Inflammatory macrophage treated with lipopolysaccharide for 4 hours (primary cell): ENCODE measurements at regions not wholly inside any gene's neighbourhood (a gene's known extent, or its start where the extent isn't known, plus 50 kb on each side); places are given as distances from the start of the nearest gene placed in this dataset.
A peak's percentile ranks its signal among the peaks of the same experiment; 100 is the strongest.

Experiments used
- DNase-seq: peaks from one replicate; pipeline ENCODE4 v3.0.0-alpha.2; 2020

DNA sequence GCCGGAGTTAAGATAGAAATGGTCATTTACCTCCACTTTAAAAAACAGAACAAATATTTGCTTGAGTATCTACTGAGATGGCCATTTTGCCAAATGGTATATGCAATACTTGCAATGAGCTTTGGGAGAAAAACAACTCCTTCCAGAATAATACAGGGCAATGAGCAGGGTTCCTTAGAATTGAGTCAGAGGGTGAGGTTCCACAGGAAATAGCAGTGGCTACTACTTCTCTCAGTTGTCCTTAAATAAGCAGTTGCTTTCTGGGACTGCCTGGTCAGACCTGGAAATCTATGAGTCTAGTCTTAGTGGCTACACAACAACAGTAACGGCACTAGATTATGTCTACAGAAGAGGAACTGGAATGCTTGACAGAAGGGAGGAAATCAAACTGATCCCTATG, 80.9 kb upstream of the CCDC85A start:
- no peak for DNase-seq

DNA sequence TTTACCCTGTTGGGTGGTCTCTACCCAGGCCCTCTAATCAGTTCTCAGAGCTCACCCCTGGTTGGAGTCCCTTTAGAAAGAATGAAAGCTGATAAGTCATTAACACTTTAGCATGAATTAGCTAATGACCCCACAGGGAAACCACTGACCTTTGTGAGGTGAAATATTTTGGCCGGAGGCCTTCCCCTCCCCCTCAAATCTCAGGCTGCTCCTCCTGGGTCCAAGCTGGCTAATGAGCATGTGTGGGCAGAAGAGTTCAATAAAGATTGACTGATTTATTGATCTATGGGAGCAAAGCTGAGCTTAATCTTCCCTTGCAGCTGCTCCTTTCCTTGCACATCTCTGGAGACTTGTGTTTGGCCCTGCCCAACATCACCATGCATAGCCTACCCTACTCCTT, 78.8 kb upstream of the CCDC85A start:
- no peak for DNase-seq

DNA sequence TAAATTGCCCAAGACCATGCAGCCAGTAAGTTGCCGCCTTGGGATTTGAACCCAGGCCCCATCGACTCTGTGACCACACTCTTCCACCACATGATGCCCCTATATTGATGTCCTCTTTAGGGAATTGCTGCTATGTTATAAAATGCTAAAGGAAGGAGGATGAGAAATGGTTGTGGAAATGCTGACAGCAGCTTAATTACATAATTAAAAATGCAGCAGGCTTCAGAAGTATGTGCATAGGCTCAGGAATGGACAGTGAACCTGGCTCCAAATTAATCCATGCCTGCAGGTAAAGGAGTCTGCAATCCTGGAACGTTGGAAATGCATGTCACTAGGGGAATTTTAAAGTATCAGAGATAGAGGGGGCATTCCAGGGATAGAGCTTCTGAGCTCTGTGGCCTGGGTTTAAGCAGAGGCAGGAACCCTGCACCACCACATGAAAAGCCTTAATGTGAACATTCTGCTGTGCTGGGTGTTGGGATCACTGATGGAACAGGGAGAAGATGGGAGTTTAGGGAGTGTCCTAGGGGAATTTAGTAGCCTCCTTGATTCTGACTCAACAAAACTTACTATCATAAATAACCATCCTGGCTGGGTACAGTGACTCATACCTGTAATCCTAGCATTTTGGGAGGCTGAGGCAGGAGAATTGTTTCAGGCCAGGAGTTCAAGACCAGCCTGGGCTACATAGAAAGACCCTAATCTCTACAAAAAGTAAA, 76.1 kb upstream of the CCDC85A start:
- DNase-seq, result no peak

DNA sequence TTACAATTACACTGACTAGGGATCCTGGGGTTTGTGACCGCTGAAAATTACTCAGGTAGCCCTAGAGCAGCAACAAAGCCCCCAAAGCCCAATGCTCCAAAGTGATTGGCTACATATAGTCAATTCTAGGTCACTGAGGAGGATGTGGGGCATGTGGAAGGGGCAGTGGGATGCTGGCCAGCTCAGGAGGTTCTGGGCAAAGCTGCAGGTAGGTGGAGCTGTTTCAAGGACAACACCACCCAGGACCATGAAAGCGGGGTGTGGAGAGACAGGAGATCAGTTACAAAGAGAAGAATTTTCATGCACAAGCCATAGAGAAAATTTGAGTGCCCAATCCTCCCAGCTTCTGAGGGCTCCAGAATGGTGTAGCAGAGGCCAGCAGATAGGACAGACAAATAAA, 75.0 kb upstream of the CCDC85A start:
- DNase-seq, result no peak

DNA sequence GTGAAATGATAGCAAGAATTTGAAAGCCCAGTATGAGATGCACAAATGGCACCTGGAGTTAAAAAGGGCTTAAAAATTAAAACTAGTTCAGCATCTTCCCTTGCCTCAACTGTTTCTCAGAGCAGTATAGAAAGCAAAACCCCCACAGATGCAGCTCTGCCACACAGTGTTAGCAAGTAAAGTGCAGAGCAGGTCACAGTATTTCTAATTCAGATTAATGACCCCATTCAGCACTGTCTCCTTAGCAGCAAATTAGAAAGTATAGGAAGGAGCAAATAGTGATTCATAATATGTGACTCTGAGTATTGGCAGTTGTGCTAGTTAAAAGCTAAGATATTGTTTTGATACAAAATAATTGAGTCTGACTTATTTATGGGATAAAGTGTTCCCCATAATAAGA, 73.8 kb upstream of the CCDC85A start:
- no peak for DNase-seq

DNA sequence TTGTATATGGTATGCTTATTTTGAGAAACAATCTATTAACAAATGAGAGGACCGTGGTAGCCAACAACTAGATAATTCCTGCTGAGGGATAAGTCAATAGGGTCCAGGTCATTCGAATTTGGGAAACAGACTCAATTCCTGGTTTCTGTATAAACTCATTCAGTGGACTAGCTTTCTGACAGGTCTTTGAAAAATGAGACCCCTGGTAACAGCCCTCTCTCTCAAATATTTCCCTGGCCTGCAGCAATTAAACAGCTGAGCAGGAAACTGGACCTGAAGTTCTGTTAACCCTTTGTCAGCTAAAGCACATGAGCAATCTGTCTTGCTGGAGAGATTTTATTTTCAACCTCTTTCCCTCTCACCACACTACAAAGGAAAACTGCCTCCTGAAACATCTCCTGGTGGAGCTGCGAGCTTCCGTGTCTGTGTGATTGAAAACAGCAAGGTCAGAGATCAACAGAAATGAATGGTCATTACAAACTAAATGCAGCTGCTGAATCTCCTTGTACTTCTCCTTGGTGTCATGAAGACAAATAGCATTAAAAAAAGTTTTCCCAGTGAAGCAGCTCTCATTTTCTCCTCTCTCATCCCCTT, 70.3 kb upstream of the CCDC85A start:
- DNase-seq, result no peak

DNA sequence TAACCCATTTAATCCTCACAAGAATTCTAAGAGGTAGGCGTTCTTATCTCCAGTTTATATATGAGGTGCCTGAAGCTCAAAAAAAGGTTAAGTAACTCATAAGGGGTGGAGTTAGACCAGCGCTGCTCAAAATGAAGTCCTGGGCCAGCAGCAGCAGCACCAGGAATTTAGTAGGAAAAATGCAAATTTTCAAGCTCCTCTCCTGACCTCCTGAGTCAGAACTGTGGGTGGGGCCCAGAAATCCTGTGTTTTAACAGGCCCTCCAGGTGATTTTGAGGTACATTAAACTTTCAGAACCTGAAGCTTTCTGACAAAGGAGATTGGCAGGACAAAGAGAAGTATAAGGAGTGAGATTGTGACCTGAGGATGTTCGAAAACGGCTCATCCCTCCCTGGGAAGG, 66.0 kb upstream of the CCDC85A start:
- DNase-seq, result no peak

DNA sequence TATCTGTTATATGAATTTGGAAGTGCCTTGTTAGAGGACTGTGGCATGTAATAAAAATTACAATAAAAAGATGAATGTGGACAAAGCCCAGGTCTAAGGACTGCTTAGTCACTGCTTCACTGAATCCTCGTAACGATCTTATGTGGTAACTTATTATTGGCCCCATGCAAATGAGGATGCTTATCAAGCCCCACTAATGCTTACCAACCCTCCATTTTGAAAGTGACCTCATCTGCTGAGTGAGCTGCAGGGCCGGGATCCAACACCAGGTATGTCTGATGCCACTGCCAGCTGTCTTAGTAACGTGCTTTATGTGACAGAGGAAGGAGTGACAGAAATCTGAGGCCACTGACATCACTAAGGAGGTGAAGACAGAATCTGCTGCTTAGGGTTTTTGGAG, 65.3 kb upstream of the CCDC85A start:
- no peak for DNase-seq

DNA sequence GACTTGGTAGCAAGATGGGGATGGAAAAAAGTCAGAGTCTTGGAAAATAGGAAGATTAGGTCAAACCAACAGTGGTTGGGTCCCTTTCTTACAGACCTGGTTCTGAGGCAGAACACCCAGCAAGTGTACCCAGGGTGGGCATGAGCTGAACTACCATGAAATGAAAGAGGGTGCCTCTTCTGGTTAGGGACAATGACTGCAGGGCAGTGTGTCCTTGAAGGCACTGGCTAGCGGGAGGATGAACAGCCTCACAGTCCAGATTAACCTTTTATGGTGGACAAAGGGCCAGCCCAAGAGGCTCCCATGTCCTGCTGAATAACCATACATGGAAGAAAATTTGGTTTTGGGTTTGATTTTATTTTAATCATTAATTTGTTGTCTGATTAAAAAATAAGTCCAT, 61.8 kb upstream of the CCDC85A start:
- no peak for DNase-seq

DNA sequence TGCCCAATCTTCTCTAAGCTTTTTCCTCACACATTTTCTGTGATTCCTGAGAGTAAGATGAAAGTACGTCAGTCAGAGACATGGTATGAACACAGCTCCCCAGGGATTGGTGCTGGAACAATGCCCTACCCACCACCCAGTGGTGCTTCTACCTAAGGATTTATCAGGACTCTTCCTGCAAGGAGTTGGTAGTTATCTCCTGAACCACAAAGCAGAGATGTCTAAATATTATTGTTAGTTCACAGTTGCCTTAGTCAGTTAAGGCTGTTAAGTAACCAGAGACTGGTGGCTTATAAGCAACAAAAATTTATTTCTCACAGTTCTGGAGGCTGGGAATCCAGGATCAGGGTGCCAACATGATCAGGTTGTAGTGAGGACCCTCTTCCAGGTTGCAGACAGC, 60.3 kb upstream of the CCDC85A start:
- DNase-seq, result no peak

DNA sequence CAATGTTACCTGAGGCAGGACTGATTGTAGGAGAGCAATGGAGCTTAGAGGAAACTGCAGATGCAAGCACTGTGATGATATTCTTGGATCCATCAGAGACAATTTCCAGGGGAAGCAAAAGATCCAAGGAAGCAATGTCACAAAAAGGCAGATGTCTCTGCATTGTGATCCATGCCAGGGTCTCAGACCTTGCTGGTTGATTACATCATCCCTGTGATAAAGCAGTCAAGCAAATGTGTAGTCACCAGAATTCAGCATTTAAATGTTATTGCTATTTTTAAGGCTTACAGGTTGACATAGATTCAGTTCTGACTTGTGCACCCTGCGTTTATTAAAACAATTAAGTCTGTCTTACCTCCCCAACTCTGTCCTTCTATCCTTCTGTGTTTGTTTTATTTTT, 56.8 kb upstream of the CCDC85A start:
- no peak for DNase-seq

DNA sequence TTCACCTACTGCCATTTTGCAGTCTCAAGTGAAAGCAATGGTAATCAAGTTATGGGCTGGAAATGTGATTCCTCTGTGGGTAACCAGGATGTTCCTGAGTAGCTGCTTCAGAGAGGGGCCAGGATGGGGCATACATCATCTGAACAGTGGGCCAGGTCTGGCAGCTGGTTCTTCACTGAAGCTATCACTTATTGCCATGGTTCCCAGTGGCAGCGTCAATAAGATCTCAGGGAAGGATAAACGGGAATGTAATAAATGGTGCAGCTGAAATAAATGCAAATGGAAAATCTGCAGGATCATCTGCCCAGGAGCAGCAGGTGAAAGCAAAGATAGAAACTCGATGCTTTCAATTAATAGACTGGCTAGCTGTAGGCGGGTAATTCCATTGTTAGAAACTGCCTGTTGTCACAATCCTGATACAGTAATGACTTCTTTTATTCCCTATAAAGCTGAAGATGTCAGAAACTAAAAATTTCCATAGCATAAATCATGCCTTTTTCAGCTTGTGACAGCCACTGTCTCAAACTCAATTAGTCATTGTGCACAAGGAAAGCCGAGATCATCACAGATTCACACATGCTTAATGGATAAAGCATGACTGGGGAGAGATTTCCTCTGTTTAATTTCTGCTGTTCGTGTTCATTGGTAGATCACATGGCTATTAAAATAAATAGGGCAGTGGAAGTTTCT, 56.2 kb upstream of the CCDC85A start:
- no peak for DNase-seq

DNA sequence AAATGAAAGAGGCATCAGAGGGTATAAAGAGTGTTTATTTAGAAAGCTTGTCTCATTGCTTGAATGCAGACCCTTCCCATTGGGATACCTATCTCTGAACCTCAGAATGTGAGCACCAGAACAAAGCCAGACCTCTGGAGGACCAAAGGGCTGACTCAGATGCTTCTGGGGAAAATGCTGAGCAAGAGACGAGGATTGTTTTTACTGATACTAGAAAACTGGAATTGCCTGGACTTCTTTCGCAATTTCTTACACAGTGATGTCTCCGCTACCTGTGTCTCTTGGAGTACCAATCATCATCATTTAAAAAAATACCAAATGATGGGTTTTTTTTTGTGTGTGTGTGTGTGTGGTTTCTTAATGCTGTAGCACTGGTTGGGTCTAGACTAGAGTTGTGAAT, 55.6 kb upstream of the CCDC85A start:
- no peak for DNase-seq

DNA sequence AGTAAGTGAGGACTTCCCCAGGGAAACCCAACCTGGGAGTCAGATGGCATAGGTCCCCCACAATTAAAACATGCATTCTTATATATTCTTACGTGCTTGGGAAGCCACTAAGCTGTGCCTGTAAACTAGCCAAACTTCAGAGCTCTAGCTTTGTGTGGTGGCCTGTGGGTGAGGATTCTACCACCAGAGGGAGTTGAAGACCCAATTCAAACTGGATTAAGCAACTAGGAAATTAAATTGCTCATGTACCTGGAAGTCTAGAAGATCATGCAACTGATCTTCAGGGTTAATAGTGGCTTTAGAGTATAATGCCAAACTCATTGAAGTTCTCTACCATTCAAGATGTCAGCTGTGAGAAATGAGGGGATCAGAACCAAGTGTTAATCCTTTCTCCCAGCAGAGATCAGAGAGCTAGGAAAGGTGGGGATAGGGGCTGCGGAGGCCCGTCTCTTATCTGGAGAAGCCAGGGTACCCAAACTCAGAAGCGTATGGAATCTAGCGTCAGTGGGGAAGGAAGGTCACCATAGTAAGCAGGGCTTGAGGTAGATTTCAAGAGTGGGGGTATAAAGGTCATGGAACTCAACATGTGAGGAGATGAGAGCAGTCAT, 53.2 kb upstream of the CCDC85A start:
- DNase-seq, result peak; percentile 6

DNA sequence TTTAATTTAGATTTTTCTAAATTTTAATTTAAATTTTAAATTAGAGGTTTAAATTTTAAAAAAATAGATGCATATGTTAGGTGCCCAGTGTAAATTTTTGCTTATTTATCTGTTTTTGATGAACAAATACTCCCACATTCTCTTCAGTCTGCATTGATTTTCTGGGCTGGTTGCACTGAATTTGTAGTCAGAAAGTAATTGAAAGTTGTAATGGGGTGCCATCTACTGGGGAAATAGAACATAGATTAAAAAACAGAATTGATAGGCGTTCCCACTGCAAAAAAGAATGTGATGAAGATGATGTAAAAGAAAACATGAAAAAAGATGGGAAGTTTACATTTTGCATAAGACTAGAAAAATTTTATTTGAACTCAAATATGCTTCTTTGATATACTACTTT, 51.7 kb upstream of the CCDC85A start:
- peak; percentile 8 for DNase-seq

DNA sequence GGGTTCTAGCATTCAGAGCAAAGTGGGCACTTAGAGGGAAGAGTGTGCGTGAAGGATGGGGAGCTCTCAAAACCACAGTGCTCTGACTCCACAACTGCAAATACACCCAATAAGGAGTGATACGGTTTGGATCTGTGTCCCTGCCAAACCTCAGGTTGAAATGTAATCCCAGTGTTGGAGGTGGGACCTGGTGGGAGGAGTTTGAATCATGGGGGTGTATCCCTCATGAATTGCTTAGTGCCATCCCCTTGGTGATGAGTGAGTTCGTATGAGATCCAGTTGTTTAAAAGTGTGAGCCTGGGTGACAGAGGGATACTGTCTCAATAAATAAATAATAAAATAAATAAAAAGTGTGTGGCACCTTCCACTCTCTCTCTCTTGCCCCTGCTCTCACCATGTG, 50.3 kb upstream of the CCDC85A start:
- no peak for DNase-seq

DNA sequence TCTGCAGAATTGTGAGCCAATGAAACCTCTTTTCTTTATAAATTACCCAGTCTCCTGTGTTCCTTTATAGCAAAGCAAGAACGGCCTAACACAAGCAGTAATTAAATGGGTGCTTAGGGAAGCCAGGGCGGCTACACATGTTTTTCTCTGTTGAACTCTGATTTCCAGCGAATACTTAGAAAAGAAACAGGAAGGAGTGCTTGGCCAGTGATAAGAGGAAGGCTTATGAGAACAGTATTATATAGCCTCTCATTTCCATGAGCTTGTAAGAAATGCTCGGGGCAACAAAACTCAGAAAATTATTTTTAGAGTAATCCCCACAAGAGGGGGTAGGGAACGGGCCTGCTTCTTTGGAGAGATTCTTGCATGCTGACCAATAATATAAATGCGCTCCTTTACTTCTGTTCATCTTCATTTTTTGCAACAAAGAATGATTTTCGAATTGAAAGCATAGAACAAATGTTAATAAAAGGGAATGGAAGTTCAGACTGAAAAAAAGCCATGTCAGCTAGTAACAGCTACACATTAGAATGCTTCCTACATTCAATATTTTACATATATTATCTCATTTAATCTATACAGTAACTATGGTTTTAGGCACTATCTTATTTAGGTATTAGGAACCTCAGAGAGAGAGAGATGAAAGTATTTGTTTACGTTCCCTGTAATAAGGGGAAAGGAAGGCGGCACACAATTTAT, 49.7 kb upstream of the CCDC85A start:
- DNase-seq, result no peak
